HG03378 (cell line): ENCODE measurements at regions not wholly inside any gene's neighbourhood (a gene's known extent, or its start where the extent isn't known, plus 50 kb on each side); places are given as distances from the start of the nearest gene placed in this dataset.
A peak's percentile ranks its signal among the peaks of the same experiment; 100 is the strongest.

Source experiments
- ATAC-seq: cut with Tn5 transposase; IDR thresholded peaks from one replicate; pipeline ENCODE4 v1.9.1; 2021; ENCODE audit warnings: mild to moderate bottlenecking, moderate library complexity; ENCODE audit not compliant: unreplicated experiment

DNA sequence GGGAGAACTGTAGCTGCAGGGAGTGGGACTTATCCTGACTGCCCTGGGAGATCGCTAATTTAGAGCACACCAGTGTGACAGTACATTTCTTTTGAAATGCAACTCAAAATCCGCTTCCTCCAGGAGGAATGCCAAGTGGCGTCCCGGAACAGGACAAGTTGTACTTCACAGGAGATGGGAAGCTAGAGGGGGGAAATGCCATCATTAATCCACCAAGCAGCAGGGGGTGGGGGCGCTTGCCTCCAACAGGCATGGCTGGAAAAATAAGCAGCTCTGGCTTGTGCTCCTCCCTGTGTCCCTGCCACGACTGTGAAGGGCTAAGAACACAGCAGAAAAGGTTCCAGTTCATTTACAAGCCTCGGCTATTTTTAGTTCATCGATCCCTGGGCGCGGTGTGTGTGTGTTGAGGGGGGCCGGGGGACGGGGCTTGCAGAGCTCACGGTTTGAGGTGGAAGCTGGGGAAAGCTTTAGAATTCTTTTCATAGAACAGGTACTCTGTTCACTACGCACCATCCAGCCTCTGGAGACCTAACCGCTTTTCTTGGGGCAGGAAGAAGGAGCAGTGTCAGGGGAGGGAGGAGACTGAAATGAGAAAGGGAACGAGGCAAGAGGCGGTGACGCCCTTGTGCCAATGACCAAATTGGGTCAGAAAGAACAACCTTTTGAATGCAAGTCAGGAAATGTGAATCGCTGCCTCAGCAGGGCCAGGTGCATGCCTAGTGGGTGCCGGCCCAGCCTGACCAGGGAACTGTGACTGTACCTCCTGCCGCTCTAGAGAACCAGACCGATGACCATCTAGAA, 51.8 kb upstream of the DGKG start:
- ATAC-seq, result peak; percentile 59

DNA sequence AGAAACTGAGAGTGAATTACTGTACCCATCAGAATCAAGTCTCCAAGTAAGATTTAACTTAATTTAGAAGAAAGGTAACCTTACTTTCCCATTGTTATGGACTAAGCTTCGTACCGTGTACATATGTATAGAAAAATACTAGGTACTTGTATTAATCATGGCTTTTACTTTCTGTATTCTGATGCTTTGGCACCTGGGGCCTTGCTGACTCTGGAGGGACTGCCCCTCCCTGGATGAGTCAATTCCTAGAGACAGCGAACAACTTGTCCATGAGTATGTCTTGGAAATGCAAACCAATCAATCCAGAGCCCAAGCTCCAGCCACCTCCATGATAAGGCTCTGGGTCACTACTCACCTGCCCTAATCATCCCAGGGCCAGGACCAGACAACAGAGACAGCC, 50.0 kb upstream of the DGKG start:
- no peak for ATAC-seq
